G401 (cell line): ENCODE measurements at regions not wholly inside any gene's neighbourhood (a gene's known extent, or its start where the extent isn't known, plus 50 kb on each side); places are given as distances from the start of the nearest gene placed in this dataset.

ENCODE experiments used
- DNase-seq: peaks from one replicate; pipeline ENCODE4 v3.0.0-alpha.2; 2015; ENCODE audit warnings: low spot score
- in situ Hi-C: cut with HindIII; loops from 2 replicates; pipeline ENCODE4 v1.10.0; 2016; ENCODE audit warnings: low sequenced_read_pairs, mixed read lengths

DNA sequence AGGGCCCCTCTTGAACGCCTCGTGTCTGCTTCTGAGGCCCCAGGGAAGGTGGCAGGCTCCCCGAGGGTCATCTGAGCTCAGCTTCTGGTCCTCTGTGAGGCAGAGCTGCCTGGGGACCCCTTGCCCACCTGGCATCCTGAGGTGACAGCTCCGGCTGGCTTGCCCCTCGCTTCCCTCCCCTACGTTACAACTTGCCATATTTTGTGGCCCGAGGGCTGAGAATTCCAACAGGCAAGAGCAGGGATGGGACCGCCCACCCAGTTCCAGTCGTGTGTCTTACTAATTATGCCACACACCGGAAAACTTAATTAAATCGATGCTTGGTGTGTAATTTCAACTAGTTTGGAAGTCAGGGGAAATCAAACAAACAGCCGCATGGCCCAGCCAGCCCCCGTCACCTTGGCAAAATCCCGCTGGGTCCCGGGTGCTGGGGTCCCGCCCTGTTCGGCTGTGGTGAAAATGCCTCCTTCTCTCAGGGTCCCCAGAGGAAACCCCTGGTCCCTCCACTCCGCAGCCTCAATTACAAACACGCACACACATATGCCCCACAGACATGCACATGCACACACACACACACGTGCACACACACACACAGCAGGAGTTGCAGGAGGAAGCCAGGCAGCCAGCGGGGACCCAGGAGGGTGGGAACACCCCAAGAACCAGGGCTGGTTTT lies 221.0 kb upstream of the IER5L start:
- in situ Hi-C loops = no loop called here
- no peak for DNase-seq

- in situ Hi-C loops = no loop called here
- DNase-seq = no peak
Measured at GRCh38 chr9:129398101-129398960, 220.3 kb upstream of the IER5L start.

GRCh38 chr9:129397335-129397734 lies 219.3 kb upstream of the IER5L start:
- in situ Hi-C loops = no loop called here

GRCh38 chr9:129396365-129396708 lies 218.3 kb upstream of the IER5L start:
- in situ Hi-C loops = no loop called here
- DNase-seq = no peak

More at GRCh38 chr9:129397335-129397734, 219.3 kb upstream of the IER5L start:
- DNase-seq = no peak

DNA sequence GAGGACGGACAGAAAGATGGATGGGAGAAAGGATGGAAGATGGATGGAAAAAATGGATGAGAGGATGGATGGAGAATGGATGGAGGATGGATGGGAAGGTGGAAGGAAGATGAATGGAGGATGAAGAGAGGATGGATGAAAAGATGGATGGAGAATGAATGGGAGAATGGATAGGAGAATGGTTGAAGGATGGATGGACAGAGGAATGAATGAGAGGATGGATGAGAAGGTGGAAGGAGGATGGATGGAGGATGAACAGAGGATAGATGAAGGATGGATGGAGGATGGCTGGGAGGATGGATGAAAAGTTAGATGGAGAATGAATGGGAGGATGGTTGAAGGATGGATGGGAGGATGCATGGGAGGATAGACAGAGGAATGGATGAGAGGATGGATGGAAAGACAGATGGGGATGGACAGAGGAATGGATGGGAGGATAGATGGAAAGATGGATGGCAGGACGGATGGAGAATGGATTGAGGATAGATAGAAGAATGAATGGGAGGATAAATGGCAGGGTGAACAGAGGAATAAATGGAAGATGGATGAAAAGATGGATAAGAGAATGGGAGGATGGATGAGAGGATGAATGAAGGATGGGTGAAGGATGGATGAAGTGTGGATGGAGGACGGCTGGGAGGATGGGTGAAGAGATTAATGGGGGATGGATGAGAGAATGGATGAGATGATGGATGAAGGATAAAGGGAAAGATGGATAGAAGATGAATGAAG lies 217.7 kb upstream of the IER5L start:
- DNase-seq = no peak
- in situ Hi-C loops = no loop called here

GRCh38 chr9:129394886-129395279 lies 216.8 kb upstream of the IER5L start:
- in situ Hi-C loops = no loop called here
- DNase-seq = no peak

- in situ Hi-C loops = no loop called here
- DNase-seq = peak; percentile 67
Measured at GRCh38 chr9:129394061-129394885, 216.2 kb upstream of the IER5L start.

GRCh38 chr9:129393064-129393463 lies 215.0 kb upstream of the IER5L start:
- in situ Hi-C loops = no loop called here
- DNase-seq = no peak

DNA sequence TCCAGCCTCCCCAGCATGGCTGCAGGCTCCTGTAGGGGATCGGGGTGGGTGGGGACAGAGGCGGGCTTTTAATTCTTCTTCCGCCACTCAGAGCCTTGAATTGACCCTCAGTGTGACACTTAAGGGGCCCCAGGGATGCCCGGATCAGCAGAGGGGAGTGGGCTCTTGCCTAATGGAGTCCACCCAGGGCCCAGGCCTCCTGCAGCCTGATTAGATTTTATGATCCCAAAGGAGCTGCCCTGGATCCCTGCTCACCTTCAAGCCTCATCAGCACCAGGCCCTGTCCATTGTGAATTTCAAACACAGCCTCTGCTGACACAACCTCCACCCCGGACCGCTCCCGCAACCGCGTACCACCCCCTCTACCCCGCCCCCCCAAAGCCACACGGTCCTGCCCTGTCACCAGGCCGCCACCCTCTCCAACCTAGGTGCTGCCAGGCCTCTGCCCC lies 214.1 kb upstream of the IER5L start:
- in situ Hi-C loops = no loop called here
- no peak for DNase-seq

DNA sequence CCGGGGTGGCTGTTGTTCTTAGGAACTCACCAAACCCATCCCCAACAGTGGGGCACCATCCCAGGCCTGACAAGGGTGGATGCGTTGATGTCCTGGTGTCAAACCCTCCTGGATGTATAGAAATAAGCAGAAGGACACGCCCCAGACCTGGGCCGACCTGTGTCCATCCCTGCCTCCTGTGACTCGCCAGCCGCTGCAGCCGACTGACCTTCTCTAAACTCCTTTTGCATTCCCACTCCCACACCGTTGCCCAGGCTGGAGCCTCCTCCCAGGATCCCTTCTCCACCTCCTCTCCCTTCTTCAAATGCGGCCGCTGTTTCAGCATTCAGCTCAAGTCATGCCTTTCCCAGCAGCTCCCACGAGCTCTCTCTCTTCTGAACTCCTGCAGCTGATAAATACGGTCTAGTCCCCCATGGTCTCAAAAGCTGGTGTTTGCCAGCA lies 213.2 kb upstream of the IER5L start:
- no peak for DNase-seq
- in situ Hi-C loops = no loop called here

DNA sequence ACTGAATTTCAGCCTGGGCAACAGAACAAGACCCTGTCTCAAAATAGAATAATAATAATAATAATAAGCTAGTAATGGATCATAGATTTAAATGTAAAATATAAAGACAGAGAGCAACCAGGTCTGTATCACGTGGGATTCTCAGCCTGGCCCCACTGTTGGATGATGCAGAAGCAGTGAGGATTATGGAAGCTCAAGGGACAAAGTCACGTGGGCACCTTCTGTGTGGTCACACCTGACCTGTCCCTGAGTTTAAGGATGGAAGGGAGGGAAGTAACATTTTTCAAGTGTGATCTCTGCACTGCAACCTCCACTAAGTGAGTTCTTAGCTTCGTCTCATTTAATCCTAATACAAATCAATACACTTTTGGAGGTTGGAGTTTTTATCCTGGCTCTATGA lies 212.5 kb upstream of the IER5L start:
- no peak for DNase-seq
- in situ Hi-C loops = no loop called here

DNA sequence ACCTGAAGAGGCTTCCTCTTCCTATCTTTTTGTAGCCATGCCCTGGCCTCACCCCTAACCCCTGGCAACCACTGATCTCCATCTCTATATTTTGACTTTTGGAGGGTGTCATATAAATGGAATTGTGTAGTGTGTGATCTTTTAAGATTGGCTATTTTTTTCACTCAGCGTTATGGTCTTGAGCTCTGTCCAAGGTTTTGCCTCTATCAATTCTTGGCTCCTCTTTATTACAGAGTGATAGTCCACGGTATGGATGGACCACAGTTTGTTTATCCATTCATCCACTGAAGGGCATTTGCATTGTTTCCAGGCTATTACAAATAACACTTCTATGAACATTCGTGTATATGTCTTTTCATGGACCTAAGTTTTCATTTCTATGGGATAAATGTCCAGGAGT lies 209.8 kb upstream of the IER5L start:
- in situ Hi-C loops = no loop called here
- no peak for DNase-seq

DNA sequence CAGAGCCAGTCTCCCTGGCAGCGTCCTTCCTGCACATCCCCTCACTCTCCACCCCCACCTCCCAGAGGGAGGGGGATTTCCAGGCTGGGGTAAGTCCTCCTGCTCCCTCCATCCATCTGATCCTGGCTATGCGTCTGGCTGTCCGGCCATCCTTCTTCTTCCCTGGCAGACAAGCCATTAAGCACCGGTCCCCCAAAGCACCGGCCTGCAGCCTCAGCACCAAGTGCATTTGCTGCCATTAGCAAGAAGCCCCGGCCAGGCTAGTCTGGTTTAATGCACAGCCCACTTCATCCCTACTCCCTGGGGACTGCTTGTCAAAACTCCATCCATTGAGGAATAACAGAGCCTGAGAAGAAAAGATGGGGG lies 208.7 kb upstream of the IER5L start:
- in situ Hi-C loops = no loop called here
- no peak for DNase-seq

DNA sequence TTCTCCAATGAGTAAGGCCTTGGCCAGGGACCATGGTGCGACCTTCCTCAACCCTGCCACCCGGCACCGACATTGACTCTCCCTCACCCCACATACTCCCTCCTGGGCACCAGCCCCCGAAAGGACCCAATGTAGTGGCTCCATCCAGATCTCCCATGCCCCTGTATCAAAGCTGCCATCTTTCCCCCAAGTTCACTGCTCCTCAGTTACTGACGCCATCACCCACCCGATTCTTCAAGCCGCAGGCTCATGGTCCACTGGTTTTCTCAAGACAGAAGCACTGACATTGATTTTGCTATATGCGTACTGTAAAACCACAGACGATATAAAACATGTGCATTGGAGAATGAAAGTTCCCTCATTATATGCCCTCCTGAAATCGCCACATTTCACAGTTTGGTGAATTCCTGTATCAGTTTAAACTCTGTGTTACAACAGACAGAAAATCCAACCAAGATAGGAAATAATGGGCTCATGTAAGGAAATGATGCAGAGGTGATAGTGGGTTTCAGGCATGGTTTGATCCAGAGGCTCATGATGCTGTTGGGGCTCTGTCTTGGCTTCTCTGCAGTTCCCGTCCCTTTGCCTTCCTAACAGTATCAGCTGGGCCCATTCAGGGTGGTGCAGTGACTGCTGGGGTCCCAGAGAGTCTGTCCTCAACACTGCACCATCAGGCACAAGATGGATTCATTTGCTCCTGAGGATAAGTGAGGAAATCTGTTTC lies 207.3 kb upstream of the IER5L start:
- in situ Hi-C loops = no loop called here
- DNase-seq = no peak

- DNase-seq = no peak
- in situ Hi-C loops = no loop called here
Measured at GRCh38 chr9:129384491-129385210, 206.6 kb upstream of the IER5L start.

- in situ Hi-C loops = no loop called here
- peak; percentile 64 for DNase-seq
Measured at GRCh38 chr9:129383561-129384490, 205.8 kb upstream of the IER5L start.

GRCh38 chr9:129383019-129383560 lies 205.0 kb upstream of the IER5L start:
- in situ Hi-C loops = no loop called here
- peak; percentile 49 for DNase-seq
